ENCODE measurements at regions not wholly inside any gene's neighbourhood (a gene's known extent, or its start where the extent isn't known, plus 50 kb on each side); places are given as distances from the start of the nearest gene placed in this dataset.
"Not testable (repeated sequence)": the region's sequence is repeated elsewhere in the genome, so short reads cannot be mapped to it uniquely, and the experiment has no call there.

DNA sequence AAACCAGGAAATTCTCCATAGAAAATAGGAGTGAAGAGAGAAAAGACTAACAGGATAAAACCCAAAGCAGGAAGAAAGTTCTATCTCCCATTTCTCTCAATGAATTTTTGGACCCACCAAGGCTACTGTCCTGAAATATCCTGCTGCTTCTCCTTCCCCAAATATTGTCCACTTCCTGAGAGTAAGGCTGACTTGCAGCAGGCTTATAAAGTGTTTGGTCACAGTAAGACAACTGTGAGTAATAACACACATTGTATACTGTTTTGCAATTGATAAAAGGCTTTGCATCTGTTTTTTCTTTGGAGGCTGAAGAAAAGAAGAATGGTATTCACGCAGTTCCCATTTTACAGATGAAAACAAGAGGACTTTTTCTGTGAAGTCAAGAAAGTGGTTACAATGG lies 52.8 kb downstream of the FOXD4L6 start:
- not testable (repeated sequence) for DNase-seq

DNA sequence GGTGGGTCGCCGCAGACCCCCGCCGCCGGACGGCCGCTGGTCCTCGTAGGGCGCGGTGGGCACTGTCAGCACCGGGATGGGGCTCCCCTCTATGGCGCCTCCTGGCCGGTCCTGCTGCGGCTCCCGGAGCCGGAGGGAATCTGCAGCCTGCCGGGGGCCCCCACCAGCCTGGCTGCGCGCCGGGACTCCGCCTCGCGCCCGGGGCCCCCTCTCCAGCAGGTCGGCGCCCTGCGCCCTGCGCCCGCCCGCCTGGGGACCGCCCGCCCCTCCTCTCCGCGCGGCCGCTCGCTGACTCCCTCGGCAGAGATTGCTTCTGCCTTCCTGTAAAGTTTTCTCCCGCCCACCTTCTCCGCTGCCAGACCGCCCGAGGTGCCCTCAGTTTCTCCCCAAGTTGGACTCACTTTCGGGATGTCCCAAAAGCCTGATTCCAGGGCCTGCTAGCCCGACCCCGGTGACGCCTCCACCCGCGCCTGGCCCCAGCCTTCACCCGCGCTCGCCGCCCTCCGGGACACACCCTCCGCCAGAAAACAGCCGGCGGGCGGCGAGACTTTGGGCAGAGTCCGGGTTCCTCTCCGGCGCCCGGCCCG lies 54.0 kb downstream of the FOXD4L6 start:
- DNase-seq = peak in 1 of 2 donors; percentile 2

DNA sequence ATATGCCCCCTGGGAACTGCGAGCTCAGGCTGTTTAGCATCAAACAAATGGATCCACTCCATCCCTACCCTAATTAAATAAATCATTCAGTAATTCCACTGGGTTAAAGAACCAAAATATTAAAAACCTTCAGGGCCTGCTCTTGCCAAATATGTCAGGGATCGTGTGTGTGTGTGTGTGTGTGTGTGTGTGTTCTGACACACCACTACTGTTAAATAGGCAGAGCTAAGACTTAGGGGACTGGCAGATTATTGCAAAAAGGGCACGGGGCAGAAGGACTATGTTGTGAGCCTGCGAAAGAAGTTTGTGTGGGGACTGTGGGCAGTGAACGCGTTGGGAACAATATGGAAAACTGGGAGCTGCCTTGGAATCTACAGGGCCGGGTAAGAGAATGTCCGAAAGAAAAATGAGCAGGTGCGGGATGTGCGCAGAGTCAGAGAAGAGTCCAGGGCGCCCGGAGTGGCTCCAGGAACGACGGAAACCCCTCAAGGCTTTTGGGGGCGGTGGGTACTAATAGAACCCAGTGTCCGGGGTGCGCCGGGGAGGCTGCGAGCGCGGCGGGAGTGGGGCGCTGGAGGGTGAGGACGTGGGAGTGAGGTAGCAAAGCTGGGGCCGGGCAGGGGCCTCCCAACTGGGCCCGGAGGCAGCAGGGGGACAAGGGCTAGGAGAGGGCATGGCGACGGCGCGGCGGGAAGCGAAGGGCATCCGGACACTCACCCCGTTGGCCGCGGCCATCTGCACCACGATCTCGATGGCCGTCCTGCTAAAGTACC lies 54.8 kb downstream of the FOXD4L6 start:
- not testable (repeated sequence) for DNase-seq

DNA sequence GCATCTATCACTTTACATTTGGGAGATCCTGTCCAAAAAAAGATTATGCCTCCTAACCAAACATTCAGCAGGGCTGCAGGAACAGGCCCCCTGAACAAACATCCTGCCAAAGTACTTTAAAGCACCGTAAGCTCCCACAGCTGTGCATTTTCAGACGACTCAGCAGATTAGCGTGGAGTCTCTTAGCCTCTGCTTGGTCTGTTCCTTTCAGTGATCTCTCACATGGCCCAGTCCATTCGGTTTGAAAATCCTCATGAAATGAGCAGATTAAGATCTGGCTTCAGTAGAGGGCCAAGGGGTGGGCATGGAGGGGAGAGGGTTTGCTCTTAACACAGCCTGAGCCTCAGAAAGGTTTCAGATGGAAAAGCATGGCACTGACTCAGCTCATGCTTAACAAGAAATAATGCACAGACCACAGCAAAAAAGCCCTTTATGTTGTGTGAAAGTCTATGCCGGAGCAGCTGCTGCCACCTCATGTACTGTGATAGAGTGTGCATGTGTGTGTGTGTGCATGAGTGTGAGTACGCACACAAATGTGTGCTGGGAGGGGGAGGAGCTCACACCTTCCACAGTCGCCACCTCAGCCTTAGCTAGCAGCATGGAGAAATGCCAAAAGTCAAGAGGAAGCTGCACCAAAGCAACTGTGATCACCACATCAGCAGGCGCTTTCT lies 64.2 kb downstream of the FOXD4L6 start:
- DNase-seq = peak; percentile 27 to 53

DNA sequence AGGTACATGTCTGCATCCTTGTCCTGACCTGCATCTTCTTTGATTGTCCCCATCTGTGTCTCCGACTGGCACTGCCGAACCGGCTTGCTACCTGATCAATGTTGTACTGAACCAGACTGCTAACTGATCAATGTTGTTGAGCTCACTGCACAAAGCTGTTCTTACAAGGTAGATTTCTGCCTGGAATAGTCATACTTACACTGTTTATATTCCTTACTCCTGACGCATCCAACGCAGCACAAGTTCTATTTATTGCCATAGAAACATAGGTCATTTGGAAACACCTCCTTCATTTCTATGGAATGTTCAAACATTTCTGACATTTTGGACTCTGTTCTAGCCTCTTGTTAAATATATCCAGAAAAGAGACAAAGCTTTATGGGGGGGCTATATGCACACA lies 65.2 kb downstream of the FOXD4L6 start:
- not testable (repeated sequence) for DNase-seq

DNA sequence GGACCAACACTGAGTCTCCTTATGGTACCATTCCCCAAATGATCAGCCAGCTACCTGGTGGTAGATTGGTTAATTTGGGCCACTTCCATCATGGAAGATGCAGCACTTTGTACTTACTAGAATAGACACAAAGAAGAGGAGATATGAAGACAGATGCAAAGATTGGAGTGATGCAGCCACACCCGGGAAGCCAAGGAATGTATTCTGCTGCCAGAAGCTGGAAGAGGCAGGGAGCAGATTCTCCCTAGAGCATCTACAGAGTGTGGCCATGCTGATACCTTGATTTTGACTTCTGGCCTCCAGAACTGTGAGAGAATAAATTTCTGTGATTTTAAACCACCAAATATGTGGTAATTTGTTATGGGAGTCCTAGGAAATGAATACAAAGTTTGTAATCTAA lies 68.9 kb downstream of the FOXD4L6 start:
- not testable (repeated sequence) for DNase-seq

DNA sequence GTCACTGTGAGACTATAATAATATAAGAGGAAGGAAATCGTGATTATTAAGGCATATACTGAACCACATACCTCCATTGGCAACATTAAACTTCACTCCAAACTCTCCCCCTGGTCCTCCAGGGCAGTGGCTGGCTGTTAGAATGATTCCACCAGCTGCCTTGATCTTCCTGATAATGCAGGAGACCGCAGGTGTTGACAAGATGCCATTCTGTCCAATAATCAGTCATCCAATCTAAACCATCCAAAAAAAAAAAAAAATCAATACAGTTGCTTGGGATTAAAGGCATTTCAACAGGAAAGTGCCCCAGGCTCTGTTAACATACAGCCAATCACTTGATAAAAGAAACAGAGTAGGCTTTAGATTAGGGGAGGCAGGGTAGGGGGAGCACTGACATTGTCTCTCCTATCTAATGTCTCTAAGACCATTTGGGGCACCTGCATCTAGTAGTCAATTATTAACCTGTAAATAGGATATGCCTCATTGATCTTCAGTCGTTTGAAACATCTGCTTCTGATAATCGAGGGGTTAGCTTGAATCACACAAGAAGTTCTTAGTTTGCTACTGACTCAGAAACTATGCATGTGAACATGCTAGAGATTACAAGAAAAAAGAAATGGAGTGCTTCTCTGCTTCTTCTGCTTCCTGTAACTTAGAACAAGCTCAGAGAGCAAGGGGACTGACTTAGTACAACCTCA lies 74.7 kb downstream of the FOXD4L6 start:
- DNase-seq = not testable (repeated sequence)

DNA sequence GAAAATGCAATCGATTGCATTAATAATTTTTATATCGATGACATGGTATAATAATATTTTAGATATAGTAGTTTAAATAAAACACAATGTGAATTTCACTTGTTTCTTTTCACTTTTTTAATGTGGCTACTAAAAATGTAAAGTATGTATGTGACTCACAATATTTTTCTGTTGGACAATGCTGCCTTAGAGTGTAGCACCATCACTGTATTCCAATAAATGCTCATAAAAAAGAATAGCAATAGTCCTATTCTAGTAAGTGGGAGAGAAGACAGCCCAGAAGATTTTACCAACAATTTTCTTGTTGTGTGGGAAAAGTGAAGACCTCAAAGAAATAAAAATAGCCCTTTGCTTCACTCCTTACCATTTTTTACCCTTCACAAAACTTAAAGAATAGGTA lies 79.8 kb downstream of the FOXD4L6 start:
- not testable (repeated sequence) for DNase-seq

DNA sequence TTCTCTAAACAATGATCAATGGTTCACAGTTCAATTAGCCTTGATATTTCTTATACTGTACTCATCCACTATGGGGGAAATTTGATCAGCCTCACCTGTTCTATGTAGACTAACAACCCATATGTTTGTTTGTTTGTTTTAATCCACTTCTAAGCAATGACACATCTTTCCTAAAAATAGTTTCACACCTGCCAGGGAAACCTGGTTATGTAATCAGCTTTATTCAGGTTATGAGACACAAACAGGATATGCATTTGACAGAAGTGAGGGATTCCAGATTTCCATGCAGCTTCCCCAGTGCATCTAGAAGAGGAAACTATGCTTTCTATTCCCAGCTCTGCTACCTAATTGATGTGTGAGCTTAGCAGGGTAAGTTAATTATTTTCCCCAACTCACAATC lies 80.7 kb downstream of the FOXD4L6 start:
- DNase-seq = not testable (repeated sequence)

DNA sequence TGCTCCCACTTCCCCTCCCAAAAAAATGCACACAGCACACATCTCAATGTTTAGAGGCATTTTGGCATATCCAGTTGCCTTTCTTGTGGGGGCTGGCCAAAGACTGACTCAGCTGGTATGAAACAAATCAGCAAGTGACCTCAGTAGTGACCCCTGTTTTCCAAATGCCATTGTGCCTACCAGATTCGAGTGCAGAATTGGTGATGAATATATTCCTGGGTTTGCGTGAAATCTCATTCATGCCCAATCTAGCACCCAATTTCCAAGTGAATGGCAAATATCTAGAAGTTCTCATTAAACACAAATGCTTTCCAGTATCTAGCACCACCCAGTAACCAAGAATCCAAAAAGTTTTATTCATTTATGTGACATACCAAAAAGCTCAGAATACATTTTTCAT lies 83.6 kb downstream of the FOXD4L6 start:
- DNase-seq = not testable (repeated sequence)

DNA sequence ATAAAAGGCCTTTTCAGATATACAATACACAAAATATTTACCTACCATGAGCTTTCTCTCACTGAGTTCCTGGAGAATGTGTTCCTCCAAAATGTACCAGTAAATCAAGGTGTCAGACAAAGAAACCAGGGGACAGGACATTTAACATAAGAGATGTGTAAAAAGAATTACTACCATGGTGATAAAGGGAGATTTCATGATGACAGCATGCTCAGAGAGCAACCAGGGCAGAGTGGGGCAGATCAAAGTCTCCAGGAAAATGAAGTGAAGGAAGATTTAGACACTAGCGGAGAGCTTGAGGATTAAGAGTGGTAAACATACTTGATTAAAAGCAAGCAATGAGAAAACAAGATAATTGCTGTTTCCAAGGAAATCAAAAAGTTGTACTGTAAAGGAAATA lies 85.0 kb downstream of the FOXD4L6 start:
- DNase-seq = not testable (repeated sequence)

DNA sequence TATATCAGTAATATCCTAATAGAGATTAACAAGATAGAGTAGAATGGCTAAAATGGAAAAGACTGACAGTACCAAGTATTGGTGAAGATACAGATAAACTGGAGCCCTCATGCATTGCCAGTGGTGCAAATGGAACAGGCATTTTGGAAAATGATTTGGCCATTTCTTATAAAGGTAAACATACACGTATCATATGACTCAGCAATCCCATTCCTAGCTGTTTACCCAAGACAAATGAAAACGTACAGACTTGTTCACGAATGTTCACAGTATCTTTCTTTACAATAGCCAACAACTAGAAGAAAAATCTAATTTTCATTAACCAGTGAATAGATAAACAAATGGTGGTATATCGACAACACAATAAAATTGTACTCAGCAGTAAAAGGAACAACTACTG lies 86.4 kb downstream of the FOXD4L6 start:
- not testable (repeated sequence) for DNase-seq

DNA sequence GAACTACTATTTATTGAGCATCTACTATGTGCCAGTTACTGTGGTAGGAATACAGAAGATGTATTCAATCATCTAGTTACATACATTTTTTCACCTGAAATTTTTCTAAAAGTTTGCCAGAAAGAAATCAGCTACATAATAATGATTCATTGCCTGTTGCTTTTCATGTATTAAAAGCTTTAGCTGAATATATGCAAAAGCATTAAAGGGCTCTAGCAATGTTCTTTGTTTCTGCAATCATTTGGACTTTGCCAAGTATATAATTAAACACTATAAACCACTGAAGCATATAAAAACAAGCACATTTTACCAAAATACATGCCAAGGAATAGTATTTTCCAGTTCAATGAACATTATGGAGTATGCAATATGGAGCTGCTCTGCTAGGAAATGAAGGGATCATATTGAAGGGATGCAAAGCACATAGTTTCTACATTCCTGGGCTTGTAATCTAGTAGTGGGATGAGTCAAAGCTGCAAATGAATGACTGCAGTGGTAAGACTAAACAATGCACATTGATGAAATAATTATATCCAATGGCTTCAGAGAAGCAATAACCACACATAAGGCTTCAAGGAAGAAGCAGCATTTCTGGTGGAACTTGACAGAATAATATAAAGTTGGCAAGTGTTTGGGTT lies 87.7 kb downstream of the FOXD4L6 start:
- DNase-seq = not testable (repeated sequence)

DNA sequence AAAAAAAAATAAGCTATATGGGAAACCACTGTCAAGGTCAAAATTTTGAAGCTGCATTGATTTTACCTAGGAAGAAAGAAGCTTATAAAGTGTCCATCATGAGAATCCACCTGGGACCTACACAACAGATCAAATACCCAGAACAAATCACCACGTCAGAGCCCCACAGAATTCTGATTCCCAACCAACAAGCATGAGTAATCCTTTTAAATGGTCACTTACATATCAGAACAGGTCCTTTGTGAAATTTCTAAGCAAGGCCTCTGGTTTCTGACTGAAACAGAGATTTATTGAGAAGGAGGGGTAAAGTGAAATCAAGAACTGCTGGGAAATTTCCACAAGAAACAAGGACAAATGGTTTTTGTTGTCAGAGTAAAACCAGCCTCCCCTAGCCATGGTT lies 93.2 kb downstream of the FOXD4L6 start:
- not testable (repeated sequence) for DNase-seq

DNA sequence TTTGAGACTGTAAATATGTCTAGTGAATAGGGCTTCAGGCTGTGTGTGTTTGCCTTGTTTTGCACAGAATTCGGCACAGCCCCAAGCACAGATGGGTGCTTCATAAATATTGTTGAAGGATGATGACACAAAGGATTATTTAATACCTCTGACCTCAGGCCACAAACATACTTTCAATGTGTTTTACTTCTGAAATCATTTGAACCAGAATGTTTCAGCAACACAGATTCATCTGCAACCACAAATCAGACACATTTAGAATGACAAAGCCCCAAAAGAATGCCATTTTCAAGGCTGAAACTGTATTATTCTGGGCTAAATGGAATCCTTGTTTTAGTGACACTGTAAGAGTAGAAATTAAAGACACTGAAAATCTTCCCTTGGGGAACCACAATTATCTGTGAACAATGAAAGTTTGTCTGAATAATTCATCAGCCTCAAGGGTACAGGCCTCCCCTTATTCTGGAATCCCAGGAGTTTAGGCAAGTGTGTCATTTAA lies 93.7 kb downstream of the FOXD4L6 start:
- not testable (repeated sequence) for DNase-seq

DNA sequence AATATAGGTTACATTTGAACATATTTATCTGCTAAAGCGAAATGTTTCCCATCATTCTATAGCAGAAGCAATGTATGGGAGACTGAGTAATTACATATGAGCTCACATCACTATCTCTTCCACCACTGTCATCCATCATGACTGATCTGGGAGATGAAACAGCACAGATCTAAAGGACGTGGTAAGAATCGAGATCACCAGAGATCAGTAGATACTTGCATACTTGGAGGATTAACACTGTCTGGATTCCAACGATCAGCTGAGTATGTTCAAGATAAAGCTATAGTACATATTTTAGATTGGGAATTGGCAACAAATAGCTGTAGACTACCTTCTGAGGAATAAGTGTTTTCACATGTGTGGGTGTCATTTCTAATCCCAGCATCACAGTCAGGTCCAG lies 94.6 kb downstream of the FOXD4L6 start:
- DNase-seq = not testable (repeated sequence)

DNA sequence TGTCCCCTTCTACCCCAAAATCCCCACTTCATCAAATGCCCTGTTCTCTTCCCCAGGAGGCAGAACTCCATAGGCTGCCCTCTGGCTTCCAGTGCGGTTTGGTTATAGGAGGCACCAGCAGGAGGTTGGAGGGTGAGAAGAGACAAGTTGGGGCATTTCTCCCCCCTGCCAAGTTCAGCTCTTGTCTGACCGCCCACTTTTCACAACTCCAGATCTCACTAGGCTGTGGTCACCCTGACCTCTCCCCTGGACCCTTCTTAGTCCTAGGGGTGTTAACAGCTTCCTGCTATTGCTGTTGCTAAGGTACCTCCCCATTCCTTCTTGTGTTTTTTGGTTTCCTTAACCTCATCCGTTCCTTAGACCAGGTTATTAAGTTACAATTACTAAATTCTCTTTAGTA lies 95.1 kb downstream of the FOXD4L6 start:
- not testable (repeated sequence) for DNase-seq

DNA sequence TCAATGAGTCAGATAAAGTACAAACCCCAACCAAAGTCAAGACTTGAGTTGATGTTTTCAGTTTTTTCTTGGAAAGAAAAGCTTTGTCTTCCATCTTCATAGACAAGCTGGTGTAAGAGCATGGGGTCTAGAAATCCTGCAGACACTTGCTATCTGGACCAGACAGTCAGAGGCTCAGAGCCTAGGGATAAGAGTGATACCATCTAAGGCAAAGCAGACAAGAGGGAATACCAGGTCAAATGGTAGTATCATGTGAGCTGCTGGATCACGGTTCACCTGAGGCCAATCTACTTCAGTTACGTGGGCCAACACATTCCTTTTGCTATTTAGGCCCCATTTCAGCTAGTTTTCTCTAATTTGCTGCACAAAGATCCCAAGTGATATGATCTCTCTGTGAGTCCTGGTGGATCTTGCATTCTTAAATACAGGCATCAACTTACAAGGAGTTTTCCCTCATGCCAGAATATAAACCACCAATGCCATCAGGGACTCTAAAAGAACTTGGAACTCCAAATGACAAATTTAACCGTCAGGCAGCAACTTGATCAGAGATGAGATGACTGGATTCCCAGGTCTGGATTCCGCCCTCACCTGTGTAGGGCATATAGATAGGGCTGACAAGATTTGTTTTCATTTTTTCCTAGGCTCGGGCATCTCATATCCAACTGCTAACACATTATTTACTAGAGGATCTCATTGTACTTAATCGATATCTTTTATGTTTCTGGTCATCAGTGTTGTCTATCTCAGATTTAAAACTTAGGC lies 101.4 kb downstream of the FOXD4L6 start:
- not testable (repeated sequence) for DNase-seq

DNA sequence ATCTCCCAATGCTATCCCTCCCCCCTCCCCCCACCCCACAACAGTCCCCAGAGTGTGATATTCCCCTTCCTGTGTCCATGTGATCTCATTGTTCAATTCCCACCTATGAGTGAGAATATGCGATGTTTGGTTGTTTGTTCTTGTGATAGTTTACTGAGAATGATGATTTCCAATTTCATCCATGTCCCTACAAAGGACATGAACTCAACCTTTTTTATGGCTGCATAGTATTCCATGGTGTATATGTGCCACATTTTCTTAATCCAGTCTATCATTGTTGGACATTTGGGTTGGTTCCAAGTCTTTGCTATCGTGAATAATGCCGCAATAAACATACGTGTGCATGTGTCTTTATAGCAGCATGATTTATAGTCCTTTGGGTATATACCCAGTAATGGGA lies 106.1 kb downstream of the FOXD4L6 start:
- not testable (repeated sequence) for DNase-seq

DNA sequence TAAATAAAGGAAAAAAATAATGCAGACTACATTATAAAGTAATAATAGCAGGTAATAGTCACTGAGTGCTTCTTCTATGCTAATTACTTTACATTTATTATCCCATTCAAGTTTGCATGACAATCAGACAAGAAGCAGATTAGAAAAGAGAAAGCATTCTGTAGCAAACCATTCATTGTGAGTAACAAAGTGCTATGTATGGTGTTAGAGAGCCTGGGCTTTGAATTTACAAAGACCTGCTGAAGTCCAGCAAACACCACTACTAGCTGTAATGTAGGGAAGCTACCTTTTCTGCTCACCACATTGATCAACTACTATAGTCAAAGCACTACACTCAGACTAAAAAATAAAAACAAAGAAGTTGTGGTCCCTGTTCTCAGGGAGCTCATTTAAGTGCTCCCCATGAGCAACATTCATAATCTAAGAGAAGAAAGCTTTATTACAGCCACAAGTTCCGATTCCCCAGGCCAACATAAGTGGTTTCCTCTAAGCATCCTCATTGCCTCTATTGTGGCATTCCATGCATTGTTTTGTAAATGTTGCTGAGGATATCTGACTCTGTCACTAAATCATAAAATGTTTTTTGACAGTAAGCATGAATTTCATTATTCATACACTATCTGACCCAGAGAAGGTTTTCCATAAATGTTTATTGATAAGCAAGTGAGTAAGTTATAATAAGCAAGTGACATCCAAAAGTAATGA lies 108.5 kb downstream of the FOXD4L6 start:
- not testable (repeated sequence) for DNase-seq

DNA sequence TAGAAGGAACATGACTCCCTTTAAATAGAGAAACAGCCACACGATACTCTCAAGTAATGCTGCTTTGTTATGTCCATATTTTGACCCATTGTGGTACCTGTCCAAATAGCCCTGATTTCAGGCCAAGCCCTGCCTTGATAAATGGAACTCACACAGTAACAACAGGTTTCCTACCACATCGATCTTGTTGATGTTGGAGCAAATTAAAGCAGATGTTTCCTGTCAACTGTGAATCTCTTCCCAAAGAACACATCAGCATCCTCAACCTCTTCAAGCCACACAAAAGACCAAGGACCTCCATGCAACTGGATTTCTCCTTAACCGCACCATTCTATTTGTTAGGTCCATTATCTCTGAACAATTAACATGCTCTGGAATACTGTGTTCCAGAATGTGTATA lies 109.5 kb downstream of the FOXD4L6 start:
- DNase-seq = not testable (repeated sequence)
